ENCODE measurements at regions not wholly inside any gene's neighbourhood (a gene's known extent, or its start where the extent isn't known, plus 50 kb on each side); places are given as distances from the start of the nearest gene placed in this dataset.

- WGBS, 10 experiments, result 0 to 86% (median 31%) methylated on average over 1 to 2 of the region's 2 CpGs; no CpG with 5 or more reads in 1 of the 10 experiments
- H3K4me1 ChIP-seq (replicated peaks in 1 of 2), result no peaks in the 10 kb centered on the region
- no peak for ATAC-seq (replicated peaks in 6 of 8)
- no peak overlapping the region for H3K4me3 ChIP-seq
- in situ Hi-C loops (cut with MboI; ENCODE audit: low pct_unique_long_range_greater_than_20kb in 2 of 9, low sequenced_read_pairs in 9 of 9, unreplicated experiment in 9 of 9), result no loop called here
- no peak overlapping the region for H3K27ac ChIP-seq
These were observed 475.9 kb downstream of the SQOR start for GRCh38 chr15:46110755-46111154.

DNA sequence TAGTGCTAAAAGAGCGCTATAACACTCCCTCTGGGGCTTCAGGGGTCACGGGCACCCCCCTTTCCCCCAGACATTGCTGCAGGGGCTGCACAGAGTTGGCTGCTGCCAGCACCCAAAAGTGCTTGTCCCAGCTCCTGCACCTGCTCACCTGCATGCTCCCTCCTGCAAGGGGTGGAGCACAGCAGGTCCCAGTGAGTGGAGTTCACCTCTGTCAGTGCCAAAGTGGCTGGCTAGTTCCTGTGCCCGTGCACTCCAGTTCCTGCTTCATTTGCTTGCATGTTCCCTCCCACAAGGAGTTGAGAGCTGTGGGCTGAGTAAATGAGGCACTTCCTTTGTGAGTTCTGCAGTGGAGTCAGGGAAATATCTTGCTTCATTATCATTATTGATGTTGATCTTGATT, 476.9 kb downstream of the SQOR start:
- no peak for ATAC-seq (replicated peaks in 6 of 8)
- no peak overlapping the region for H3K4me3 ChIP-seq
- no peak overlapping the region for H3K27ac ChIP-seq
- in situ Hi-C loops (cut with MboI; ENCODE audit: low pct_unique_long_range_greater_than_20kb in 2 of 9, low sequenced_read_pairs in 9 of 9, unreplicated experiment in 9 of 9), result no loop called here
- H3K4me1 ChIP-seq (replicated peaks in 1 of 2), result no peaks in the 10 kb centered on the region
- 60 to 90% (median 82%) methylated on average over 1 to 3 of the region's 3 CpGs; no CpG with 5 or more reads in 6 of the 10 experiments for WGBS, 10 experiments

- Histone ChIP-seq H3K4me3 (no peak overlapping the region), H3K27ac (no peak overlapping the region), H3K4me1 (replicated peaks in 1 of 2) (no peaks in the 10 kb centered on the region)
- in situ Hi-C loops (cut with MboI; ENCODE audit: low pct_unique_long_range_greater_than_20kb in 2 of 9, low sequenced_read_pairs in 9 of 9, unreplicated experiment in 9 of 9), result no loop called here
- ATAC-seq (replicated peaks in 6 of 8), result no peak
These were observed 482.2 kb downstream of the SQOR start for GRCh38 chr15:46117071-46117470.

- Histone ChIP-seq H3K27ac (no peak overlapping the region), H3K4me3 (no peak overlapping the region), H3K4me1 (replicated peaks in 1 of 2) (no peaks in the 10 kb centered on the region)
- WGBS, 10 experiments, result 0 to 100% (median 56%) methylated on average over 1 to 3 of the region's 3 CpGs; no CpG with 5 or more reads in 2 of the 10 experiments
- ATAC-seq (replicated peaks in 6 of 8), result no peak
- in situ Hi-C loops (cut with MboI; ENCODE audit: low pct_unique_long_range_greater_than_20kb in 2 of 9, low sequenced_read_pairs in 9 of 9, unreplicated experiment in 9 of 9), result no loop called here
These were observed 485.9 kb downstream of the SQOR start for GRCh38 chr15:46120713-46121112.

GRCh38 chr15:46121441-46121840, 486.6 kb downstream of the SQOR start:
- Histone ChIP-seq H3K27ac (no peak overlapping the region), H3K4me1 (replicated peaks in 1 of 2) (no peaks in the 10 kb centered on the region), H3K4me3 (no peak overlapping the region)
- no peak for ATAC-seq (replicated peaks in 6 of 8)
- in situ Hi-C loops (cut with MboI; ENCODE audit: low pct_unique_long_range_greater_than_20kb in 2 of 9, low sequenced_read_pairs in 9 of 9, unreplicated experiment in 9 of 9), result no loop called here

- in situ Hi-C loops (cut with MboI; ENCODE audit: low pct_unique_long_range_greater_than_20kb in 2 of 9, low sequenced_read_pairs in 9 of 9, unreplicated experiment in 9 of 9), result no loop called here
- no peak overlapping the region for H3K27ac ChIP-seq
- H3K4me1 ChIP-seq (replicated peaks in 1 of 2), result no peaks in the 10 kb centered on the region
- no peak for ATAC-seq (replicated peaks in 6 of 8)
- WGBS, 10 experiments, result 18 to 100% (median 83%) methylated on average over 1 to 3 of the region's 3 CpGs
- H3K4me3 ChIP-seq, result no peak overlapping the region
These were observed 491.8 kb downstream of the SQOR start for GRCh38 chr15:46126581-46126980.

DNA sequence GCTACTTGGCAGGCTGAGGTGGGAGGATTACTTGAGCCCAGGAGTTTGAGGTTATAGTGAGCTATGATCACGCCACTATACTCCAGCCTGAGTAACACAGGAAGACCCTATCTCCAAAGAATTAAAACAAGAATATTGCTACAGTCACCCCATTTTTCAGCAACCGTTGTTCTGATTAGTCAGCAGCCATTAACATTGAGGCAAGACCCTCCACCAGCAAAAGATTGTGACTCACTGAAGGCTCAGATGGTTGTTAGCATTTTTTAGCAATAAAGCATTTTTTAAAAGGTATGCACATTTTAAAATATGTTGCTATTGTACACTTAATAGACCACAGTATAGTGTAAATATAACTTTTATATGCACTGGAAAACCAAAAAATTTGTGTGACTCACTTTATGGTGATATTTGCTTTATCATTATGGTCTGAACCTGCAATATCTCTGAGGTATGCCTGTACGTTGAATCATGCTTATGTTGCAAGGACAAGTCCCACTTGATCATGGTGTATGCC, 492.6 kb downstream of the SQOR start:
- ATAC-seq (replicated peaks in 6 of 8), result peak in 1 of 8 experiments; percentile 54
- Histone ChIP-seq H3K4me1 (replicated peaks in 1 of 2) (no peaks in the 10 kb centered on the region), H3K27ac (no peak overlapping the region), H3K4me3 (no peak overlapping the region)
- WGBS, 10 experiments, result 0 to 83% (median 25%) methylated on average over 1 to 3 of the region's 3 CpGs; no CpG with 5 or more reads in 1 of the 10 experiments
- in situ Hi-C loops (cut with MboI; ENCODE audit: low pct_unique_long_range_greater_than_20kb in 2 of 9, low sequenced_read_pairs in 9 of 9, unreplicated experiment in 9 of 9), result no loop called here

GRCh38 chr15:46129145-46129544, 494.3 kb downstream of the SQOR start:
- WGBS, 10 experiments, result 0 to 100% (median 64%) methylated on average over 1 of the region's 1 CpG
- Histone ChIP-seq H3K4me1 (replicated peaks in 1 of 2) (no peaks in the 10 kb centered on the region), H3K4me3 (no peak overlapping the region), H3K27ac (no peak overlapping the region)
- in situ Hi-C loops (cut with MboI; ENCODE audit: low pct_unique_long_range_greater_than_20kb in 2 of 9, low sequenced_read_pairs in 9 of 9, unreplicated experiment in 9 of 9), result no loop called here
- no peak for ATAC-seq (replicated peaks in 6 of 8)

DNA sequence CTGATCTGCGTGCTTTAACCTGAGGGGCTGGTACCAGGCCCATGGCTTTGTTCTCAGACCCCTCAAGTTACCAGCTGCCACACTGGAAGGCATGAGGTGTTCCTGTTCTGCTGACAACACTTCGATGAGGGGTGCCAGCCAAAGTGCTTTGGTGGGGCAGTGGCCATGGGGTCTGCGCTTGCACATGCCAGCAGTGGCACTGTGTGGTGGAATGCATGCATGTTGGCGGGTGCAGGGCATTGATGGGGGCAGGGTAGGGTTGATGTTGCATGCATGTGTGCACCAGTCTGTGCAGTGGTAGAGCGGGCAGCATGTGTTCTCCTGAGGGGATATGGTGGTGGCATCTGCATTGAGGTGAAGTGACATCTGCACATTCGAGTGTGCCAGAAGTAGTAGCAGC, 497.0 kb downstream of the SQOR start:
- Histone ChIP-seq H3K4me3 (no peak overlapping the region), H3K4me1 (replicated peaks in 1 of 2) (no peaks in the 10 kb centered on the region), H3K27ac (no peak overlapping the region)
- 10 to 95% (median 67%) methylated on average over 1 to 5 of the region's 6 CpGs; no CpG with 5 or more reads in 3 of the 10 experiments for WGBS, 10 experiments
- no peak for ATAC-seq (replicated peaks in 6 of 8)
- in situ Hi-C loops (cut with MboI; ENCODE audit: low pct_unique_long_range_greater_than_20kb in 2 of 9, low sequenced_read_pairs in 9 of 9, unreplicated experiment in 9 of 9), result no loop called here

GRCh38 chr15:46137443-46137842, 502.6 kb downstream of the SQOR start:
- no peaks in the 10 kb centered on the region for H3K4me1 ChIP-seq (replicated peaks in 1 of 2)
- no peak for ATAC-seq (replicated peaks in 6 of 8)
- WGBS, 10 experiments, result 25 to 100% (median 88%) methylated on average over 1 to 2 of the region's 2 CpGs; no CpG with 5 or more reads in 1 of the 10 experiments
- in situ Hi-C loops (cut with MboI; ENCODE audit: low pct_unique_long_range_greater_than_20kb in 2 of 9, low sequenced_read_pairs in 9 of 9, unreplicated experiment in 9 of 9), result no loop called here
- no peak overlapping the region for H3K27ac ChIP-seq
- no peak overlapping the region for H3K4me3 ChIP-seq

DNA sequence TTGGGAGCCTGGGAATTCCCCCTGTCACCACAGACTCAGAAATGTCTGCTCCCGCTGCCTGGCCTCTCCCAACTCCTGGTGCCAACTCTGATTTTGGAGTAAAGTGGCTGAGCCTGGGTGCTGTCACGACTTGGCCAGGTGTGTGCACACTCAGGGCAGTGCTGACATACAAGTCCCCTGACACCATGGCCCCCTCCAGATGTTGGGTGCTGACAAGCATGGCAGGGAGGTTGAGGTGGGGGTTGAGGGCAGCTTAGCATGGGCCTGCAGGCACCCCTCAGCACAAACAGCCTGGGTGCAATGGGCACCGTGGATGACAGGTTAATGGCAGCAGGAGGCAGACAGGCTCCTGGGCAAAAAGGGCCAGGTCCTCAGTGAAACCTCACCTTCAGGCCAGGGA, 511.2 kb downstream of the SQOR start:
- in situ Hi-C loops (cut with MboI; ENCODE audit: low pct_unique_long_range_greater_than_20kb in 2 of 9, low sequenced_read_pairs in 9 of 9, unreplicated experiment in 9 of 9), result no loop called here
- WGBS, 10 experiments, result 21 to 83% (median 50%) methylated on average over 1 to 3 of the region's 3 CpGs; no CpG with 5 or more reads in 6 of the 10 experiments
- no peak for ATAC-seq (replicated peaks in 6 of 8)

GRCh38 chr15:46146915-46147314, 512.1 kb downstream of the SQOR start:
- in situ Hi-C loops (cut with MboI; ENCODE audit: low pct_unique_long_range_greater_than_20kb in 2 of 9, low sequenced_read_pairs in 9 of 9, unreplicated experiment in 9 of 9), result no loop called here
- ATAC-seq (replicated peaks in 6 of 8), result no peak
- Histone ChIP-seq H3K27ac (no peak overlapping the region), H3K4me3 (no peak overlapping the region), H3K4me1 (replicated peaks in 1 of 2) (no peaks in the 10 kb centered on the region)
- WGBS, 10 experiments, result 20 to 80% (median 25%) methylated on average over 1 of the region's 2 CpGs; no CpG with 5 or more reads in 7 of the 10 experiments

More for the DNA sequence above, 511.2 kb downstream of the SQOR start:
- Histone ChIP-seq H3K4me3 (no peak overlapping the region), H3K4me1 (replicated peaks in 1 of 2) (no peaks in the 10 kb centered on the region), H3K27ac (no peak overlapping the region)

GRCh38 chr15:46151786-46152185, 517.0 kb downstream of the SQOR start:
- Histone ChIP-seq H3K4me1 (replicated peaks in 1 of 2) (no peaks in the 10 kb centered on the region), H3K27ac (no peak overlapping the region), H3K4me3 (no peak overlapping the region)
- ATAC-seq (replicated peaks in 6 of 8), result no peak
- in situ Hi-C loops (cut with MboI; ENCODE audit: low pct_unique_long_range_greater_than_20kb in 2 of 9, low sequenced_read_pairs in 9 of 9, unreplicated experiment in 9 of 9), result no loop called here
- WGBS, 10 experiments, result 0 to 100% (median 75%) methylated on average over 1 of the region's 1 CpG; no CpG with 5 or more reads in 5 of the 10 experiments

GRCh38 chr15:46166750-46167149, 531.9 kb downstream of the SQOR start:
- Histone ChIP-seq H3K27ac (no peak overlapping the region), H3K4me3 (no peak overlapping the region), H3K4me1 (replicated peaks in 1 of 2) (no peaks in the 10 kb centered on the region)
- WGBS, 10 experiments, result 0 to 40% (median 27%) methylated on average over 1 of the region's 1 CpG; no CpG with 5 or more reads in 6 of the 10 experiments
- in situ Hi-C loops (cut with MboI; ENCODE audit: low pct_unique_long_range_greater_than_20kb in 2 of 9, low sequenced_read_pairs in 9 of 9, unreplicated experiment in 9 of 9), result no loop called here
- ATAC-seq (replicated peaks in 6 of 8), result no peak

Measured in motor neuron (in vitro differentiated cells).